ENCODE measurements at regions not wholly inside any gene's neighbourhood (a gene's known extent, or its start where the extent isn't known, plus 50 kb on each side); places are given as distances from the start of the nearest gene placed in this dataset.

GRCh38 chr13:47114030-47114429 is 217.2 kb upstream of the HTR2A start:
- Histone ChIP-seq H3K27me3 (replicated peaks) (no peaks in the 10 kb centered on the region), H3K4me3 (ENCODE audit: low read depth, low read length) (no peak overlapping the region), H3K27ac (peak overlapping the region; percentile 42), H3K36me3 (replicated peaks) (no peaks in the 10 kb centered on the region)
- TF ChIP-seq CTCF (IDR thresholded peaks at IDR 0.05; ENCODE audit: low read depth, low read length, missing control alignments): no peak
- DNase-seq: peak; percentile 53
- in situ Hi-C loops (cut with HindIII; ENCODE audit: low pct_ligation_motif_present, low sequenced_read_pairs): no loop called here

- no peak for TF ChIP-seq CTCF (IDR thresholded peaks at IDR 0.05; ENCODE audit: low read depth, low read length, missing control alignments)
- in situ Hi-C loops (cut with HindIII; ENCODE audit: low pct_ligation_motif_present, low sequenced_read_pairs): no loop called here
- no peaks in the 10 kb centered on the region for H3K27me3 ChIP-seq (replicated peaks)
- no peak overlapping the region for H3K4me3 ChIP-seq (ENCODE audit: low read depth, low read length)
- no peak for DNase-seq
- H3K36me3 ChIP-seq (replicated peaks): no peaks in the 10 kb centered on the region
- no peak overlapping the region for H3K27ac ChIP-seq
These were observed 216.0 kb upstream of the HTR2A start for GRCh38 chr13:47112903-47113299.

GRCh38 chr13:47112205-47112902 is 215.5 kb upstream of the HTR2A start:
- no peak for TF ChIP-seq CTCF (IDR thresholded peaks at IDR 0.05; ENCODE audit: low read depth, low read length, missing control alignments)

DNA sequence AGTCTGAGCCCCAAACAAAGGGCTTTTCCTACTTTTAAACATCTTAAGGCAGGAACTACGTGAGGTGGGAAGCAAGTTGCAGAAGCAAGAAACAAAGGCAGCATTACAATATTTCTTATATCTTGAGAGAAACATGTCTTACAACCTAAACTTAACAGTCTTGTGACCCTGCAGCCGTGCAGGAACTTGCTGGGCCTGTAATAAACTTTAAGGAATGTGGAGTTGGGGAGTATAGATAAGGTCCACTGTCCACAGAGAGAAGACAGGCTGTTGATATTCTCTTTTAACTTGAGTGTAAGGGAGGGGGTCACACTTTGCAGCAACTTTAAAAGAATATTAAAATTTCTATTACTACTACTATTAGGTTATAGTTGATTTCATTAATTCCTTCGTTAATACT is 214.6 kb upstream of the HTR2A start:
- H3K27ac ChIP-seq: no peak overlapping the region
- in situ Hi-C loops (cut with HindIII; ENCODE audit: low pct_ligation_motif_present, low sequenced_read_pairs): no loop called here
- no peaks in the 10 kb centered on the region for H3K27me3 ChIP-seq (replicated peaks)
- no peaks in the 10 kb centered on the region for H3K36me3 ChIP-seq (replicated peaks)
- no peak for TF ChIP-seq CTCF (IDR thresholded peaks at IDR 0.05; ENCODE audit: low read depth, low read length, missing control alignments)
- peak; percentile 20 for DNase-seq
- no peak overlapping the region for H3K4me3 ChIP-seq (ENCODE audit: low read depth, low read length)

More at GRCh38 chr13:47112205-47112902, 215.5 kb upstream of the HTR2A start:
- in situ Hi-C loops (cut with HindIII; ENCODE audit: low pct_ligation_motif_present, low sequenced_read_pairs): no loop called here
- no peaks in the 10 kb centered on the region for H3K36me3 ChIP-seq (replicated peaks)
- H3K27ac ChIP-seq: no peak overlapping the region
- H3K4me3 ChIP-seq (ENCODE audit: low read depth, low read length): no peak overlapping the region
- H3K27me3 ChIP-seq (replicated peaks): no peaks in the 10 kb centered on the region
- no peak for DNase-seq

GRCh38 chr13:47110833-47111240 is 214.0 kb upstream of the HTR2A start:
- Histone ChIP-seq H3K27me3 (replicated peaks) (no peaks in the 10 kb centered on the region), H3K4me3 (ENCODE audit: low read depth, low read length) (no peak overlapping the region), H3K27ac (no peak overlapping the region), H3K36me3 (replicated peaks) (no peaks in the 10 kb centered on the region)
- in situ Hi-C loops (cut with HindIII; ENCODE audit: low pct_ligation_motif_present, low sequenced_read_pairs): no loop called here
- no peak for DNase-seq
- TF ChIP-seq CTCF (IDR thresholded peaks at IDR 0.05; ENCODE audit: low read depth, low read length, missing control alignments): no peak

- no peak for DNase-seq
- Histone ChIP-seq H3K27ac (no peak overlapping the region), H3K4me3 (ENCODE audit: low read depth, low read length) (no peak overlapping the region), H3K27me3 (replicated peaks) (no peaks in the 10 kb centered on the region), H3K36me3 (replicated peaks) (no peaks in the 10 kb centered on the region)
- in situ Hi-C loops (cut with HindIII; ENCODE audit: low pct_ligation_motif_present, low sequenced_read_pairs): no loop called here
- TF ChIP-seq CTCF (IDR thresholded peaks at IDR 0.05; ENCODE audit: low read depth, low read length, missing control alignments): no peak
These were observed 213.3 kb upstream of the HTR2A start for GRCh38 chr13:47110141-47110540.
